Mucosa of rectum (tissue), 2 donors: ENCODE measurements at regions not wholly inside any gene's neighbourhood (a gene's known extent, or its start where the extent isn't known, plus 50 kb on each side); places are given as distances from the start of the nearest gene placed in this dataset.

Source experiments
- H3K27ac ChIP-seq, 2 donors: one replicate each; pipeline ENCODE4 v1.7.0; 2013; ENCODE audit warnings: inconsistent platforms in 2 of 2, low read depth in 2 of 2, low read length in 2 of 2
- H3K27me3 ChIP-seq, 2 donors: one replicate each; pipeline ENCODE4 v1.7.0; 2013; ENCODE audit warnings: low read length in 2 of 2; ENCODE audit not compliant: control insufficient read depth in 2 of 2, insufficient read depth in 2 of 2
- H3K36me3 ChIP-seq, 2 donors: one replicate each; pipeline ENCODE4 v1.7.0; 2013; ENCODE audit warnings: low read length in 2 of 2; ENCODE audit not compliant: control insufficient read depth in 2 of 2, insufficient read depth in 2 of 2
- H3K4me1 ChIP-seq, 2 donors: one replicate each; pipeline ENCODE4 v1.7.0; 2013; ENCODE audit warnings: low read length in 2 of 2, mild to moderate bottlenecking in 1 of 2; ENCODE audit not compliant: control insufficient read depth in 2 of 2, insufficient read depth in 2 of 2
- H3K4me3 ChIP-seq, 2 donors: one replicate each; pipeline ENCODE4 v1.7.0; 2013; ENCODE audit warnings: low read length in 2 of 2
- H3K9ac ChIP-seq, 2 donors: one replicate each; pipeline ENCODE4 v1.7.0; 2013; ENCODE audit warnings: low read length in 2 of 2, low read depth in 1 of 2, mild to moderate bottlenecking in 1 of 2
- H3K9me3 ChIP-seq, 2 donors: one replicate each; pipeline ENCODE4 v1.7.0; 2013; ENCODE audit warnings: low read length in 2 of 2; ENCODE audit not compliant: control insufficient read depth in 2 of 2
- donor health status: healthy.
- donor health status: Normal muscosa, but diverticular disease.

DNA sequence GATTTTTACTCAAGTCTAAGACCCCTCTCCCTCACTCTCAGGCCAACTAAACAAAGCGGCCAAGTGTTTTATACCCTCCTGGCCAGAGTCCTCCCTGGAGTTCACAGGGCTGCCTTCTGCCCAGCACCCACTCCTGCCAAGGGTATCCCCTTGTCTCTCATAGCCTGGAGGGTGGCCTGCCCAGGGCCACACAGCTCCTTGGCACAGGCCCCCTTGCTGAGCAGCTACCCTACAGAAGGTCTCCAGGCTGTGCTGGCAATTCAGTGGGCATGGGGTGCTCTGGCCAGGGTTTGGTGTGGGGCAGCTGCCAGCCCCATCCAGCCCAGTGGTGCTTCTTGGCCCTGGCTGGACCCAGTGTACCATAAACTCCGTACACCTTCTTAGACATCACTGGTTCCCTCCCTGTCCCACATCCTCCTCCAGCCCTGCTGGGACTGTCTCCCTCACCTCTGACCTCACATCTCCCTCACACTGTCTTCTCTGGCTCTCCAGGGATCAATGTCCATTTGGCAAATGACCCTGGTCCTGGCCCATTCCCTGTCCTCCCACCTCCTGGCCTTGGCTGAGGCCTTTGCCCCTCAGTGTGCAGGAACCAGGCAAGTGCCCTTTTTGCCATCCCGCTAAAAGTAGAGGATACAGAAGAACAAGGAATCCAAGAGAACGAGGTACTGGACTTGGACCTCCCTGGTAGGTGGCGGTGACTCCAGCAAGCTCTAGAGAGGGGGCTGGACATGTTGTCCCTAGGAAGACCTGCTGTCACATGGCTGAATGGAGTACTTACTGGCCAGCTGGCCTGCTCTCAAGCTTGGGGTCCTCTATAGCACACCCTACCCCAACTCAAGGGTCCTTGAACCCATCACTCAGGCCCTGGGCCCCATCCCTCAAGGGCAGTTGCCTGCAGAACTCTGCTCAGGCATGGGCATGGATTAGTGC lies 50.0 kb upstream of the TRPM1 start:
- no peaks in the 10 kb centered on the region for H3K27me3 ChIP-seq
- no peak overlapping the region for H3K27ac ChIP-seq
- no peaks in the 10 kb centered on the region for H3K9me3 ChIP-seq
- no peak overlapping the region for H3K9ac ChIP-seq
- H3K36me3 ChIP-seq = no peaks in the 10 kb centered on the region
- H3K4me3 ChIP-seq = no peak overlapping the region
- H3K4me1 ChIP-seq = no peaks in the 10 kb centered on the region

DNA sequence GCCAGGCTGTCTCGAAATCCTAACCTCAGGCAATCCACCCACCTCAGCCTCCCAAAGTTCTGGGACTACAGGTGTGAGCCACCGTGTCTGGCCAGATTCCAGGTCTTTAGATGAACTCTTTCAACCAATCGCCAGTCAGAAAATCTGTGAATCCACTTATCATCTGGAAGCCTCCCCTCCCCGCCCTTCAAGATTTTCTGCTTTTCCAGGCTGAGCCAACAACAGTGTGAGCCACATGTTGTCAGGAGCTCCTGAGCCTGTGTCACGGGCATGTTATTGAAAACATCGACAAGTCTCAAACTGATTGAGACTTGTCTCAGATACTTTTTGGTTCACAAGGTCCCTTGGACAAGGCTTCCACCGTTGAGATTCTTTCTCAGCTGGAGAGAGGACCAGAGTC lies 52.0 kb upstream of the TRPM1 start:
- no peak overlapping the region for H3K27ac ChIP-seq
- H3K4me1 ChIP-seq = no peaks in the 10 kb centered on the region
- H3K27me3 ChIP-seq = no peaks in the 10 kb centered on the region
- no peak overlapping the region for H3K9ac ChIP-seq
- no peaks in the 10 kb centered on the region for H3K36me3 ChIP-seq
- H3K4me3 ChIP-seq = no peak overlapping the region
- H3K9me3 ChIP-seq = no peaks in the 10 kb centered on the region

DNA sequence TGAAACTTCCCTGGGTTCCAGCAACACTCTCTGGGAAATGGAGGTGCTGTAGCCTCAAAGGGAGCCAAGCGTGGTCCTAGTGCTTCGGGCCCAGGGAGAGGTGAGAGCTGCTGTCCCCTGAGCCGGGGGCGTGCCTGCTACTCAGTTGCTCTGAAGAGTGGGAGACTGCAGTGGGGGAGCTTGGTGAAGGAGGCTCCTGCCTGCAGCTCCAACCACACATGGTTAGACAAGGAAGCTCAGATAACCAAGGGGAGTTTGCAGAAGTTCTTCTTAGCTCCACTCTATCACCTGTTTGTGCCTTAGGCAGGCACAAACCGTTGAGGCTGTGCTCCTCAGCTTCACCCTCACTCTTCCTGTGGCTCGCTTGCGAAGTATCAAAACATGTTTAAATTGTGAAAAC lies 53.6 kb upstream of the TRPM1 start:
- Histone ChIP-seq H3K9ac (no peak overlapping the region), H3K27me3 (no peaks in the 10 kb centered on the region), H3K9me3 (no peaks in the 10 kb centered on the region), H3K4me3 (no peak overlapping the region), H3K27ac (no peak overlapping the region), H3K4me1 (no peaks in the 10 kb centered on the region), H3K36me3 (no peaks in the 10 kb centered on the region)

DNA sequence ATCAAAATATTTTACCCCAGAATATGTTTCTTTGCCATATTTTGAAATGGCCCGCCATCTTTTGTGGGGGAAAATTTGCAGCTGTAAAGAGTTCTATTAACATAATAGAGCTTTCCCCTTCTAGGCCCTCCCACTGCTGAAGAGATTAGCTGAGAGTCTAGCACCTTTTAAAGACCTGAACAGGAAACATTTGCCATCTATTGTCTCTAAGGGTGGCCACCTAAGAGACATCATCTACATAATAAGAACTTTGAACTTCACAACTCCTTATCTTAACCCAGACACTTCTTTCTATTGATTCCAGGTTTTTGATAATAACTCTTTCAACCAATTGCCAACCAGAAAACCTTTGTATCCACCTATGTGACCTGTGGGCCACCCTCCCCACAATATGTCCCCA lies 54.7 kb upstream of the TRPM1 start:
- Histone ChIP-seq H3K27me3 (no peaks in the 10 kb centered on the region), H3K27ac (no peak overlapping the region), H3K36me3 (no peaks in the 10 kb centered on the region), H3K9ac (no peak overlapping the region), H3K4me3 (no peak overlapping the region), H3K9me3 (no peaks in the 10 kb centered on the region), H3K4me1 (no peaks in the 10 kb centered on the region)

DNA sequence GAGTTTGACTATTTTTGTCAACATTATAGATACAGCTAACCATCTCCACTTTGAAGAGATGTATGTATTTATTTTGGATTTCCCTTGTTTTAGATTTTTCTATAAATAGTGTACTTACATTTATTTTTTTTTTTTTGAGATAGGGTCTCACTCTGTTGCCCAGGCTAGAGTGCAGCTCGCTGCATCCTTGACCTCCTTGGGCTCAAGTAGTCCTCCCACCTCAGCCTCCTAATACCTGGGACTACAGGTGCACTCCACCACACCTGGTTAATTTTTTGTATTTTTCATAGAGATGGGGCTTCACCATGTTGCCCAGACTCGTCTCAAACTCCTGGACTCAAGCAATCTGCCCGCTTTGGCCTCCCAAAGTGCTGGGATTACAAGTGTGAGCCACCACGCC lies 55.3 kb upstream of the TRPM1 start:
- Histone ChIP-seq H3K27ac (no peak overlapping the region), H3K4me3 (no peak overlapping the region), H3K4me1 (no peaks in the 10 kb centered on the region), H3K27me3 (no peaks in the 10 kb centered on the region), H3K9ac (no peak overlapping the region), H3K36me3 (no peaks in the 10 kb centered on the region), H3K9me3 (no peaks in the 10 kb centered on the region)

DNA sequence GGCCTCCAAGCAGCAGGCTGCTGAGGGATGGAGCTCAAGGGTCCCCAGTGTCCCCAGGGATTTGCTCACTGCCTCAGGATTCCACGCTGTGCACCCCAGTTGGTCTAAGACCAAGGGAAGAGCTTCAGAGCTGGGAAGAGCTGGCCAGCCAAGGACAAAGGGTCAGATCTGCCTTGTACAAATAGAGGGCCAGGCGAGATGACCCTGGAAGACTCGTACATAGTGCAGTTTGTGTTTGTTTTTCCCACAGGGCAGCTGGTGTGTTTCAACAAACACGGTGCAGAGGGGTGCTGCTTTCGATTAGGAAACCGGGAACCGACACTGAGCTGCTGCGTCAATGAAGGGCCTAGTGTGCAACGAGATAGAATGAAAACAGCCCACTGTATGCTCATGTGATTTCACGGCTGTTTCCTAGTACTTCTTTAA lies 56.1 kb upstream of the TRPM1 start:
- no peaks in the 10 kb centered on the region for H3K4me1 ChIP-seq
- no peaks in the 10 kb centered on the region for H3K9me3 ChIP-seq
- H3K9ac ChIP-seq = no peak overlapping the region
- H3K36me3 ChIP-seq = no peaks in the 10 kb centered on the region
- no peaks in the 10 kb centered on the region for H3K27me3 ChIP-seq
- H3K27ac ChIP-seq = no peak overlapping the region
- H3K4me3 ChIP-seq = no peak overlapping the region

DNA sequence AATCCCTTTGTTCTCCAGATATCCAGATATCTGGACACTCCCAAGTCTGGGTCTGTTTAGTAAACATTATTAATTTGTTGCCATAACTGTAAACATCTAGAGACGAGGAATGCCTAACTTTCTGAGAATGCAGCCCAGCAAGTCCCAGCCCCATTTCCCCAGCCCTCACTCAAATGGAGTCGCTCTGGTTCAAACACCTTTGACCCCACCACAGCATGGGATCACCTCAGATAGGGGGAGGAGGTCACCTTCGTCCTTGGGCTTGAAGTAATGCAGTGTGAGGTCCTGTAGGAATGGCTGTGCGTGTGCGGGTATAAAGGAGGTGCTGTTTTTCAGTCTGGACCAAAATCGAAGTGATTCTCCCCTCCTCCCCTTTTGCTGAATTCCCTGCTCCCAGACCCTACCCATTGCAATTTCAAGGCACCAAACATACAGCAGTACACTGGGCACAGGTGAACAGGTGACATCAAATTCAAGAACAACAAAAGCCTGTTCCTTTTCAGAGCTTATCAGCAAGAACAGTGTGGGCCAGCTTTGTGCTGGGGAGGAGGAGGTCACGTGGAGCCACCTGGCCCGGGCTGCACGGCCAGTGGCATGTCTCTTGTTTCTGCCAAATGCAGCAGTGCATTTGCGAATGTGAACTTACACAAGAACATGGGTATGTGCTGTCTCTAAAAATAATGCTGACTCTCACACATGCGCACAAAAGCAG lies 57.5 kb upstream of the TRPM1 start:
- no peaks in the 10 kb centered on the region for H3K9me3 ChIP-seq
- no peaks in the 10 kb centered on the region for H3K36me3 ChIP-seq
- H3K27me3 ChIP-seq = no peaks in the 10 kb centered on the region
- H3K9ac ChIP-seq = no peak overlapping the region
- no peak overlapping the region for H3K27ac ChIP-seq
- H3K4me3 ChIP-seq = no peak overlapping the region
- H3K4me1 ChIP-seq = no peaks in the 10 kb centered on the region

DNA sequence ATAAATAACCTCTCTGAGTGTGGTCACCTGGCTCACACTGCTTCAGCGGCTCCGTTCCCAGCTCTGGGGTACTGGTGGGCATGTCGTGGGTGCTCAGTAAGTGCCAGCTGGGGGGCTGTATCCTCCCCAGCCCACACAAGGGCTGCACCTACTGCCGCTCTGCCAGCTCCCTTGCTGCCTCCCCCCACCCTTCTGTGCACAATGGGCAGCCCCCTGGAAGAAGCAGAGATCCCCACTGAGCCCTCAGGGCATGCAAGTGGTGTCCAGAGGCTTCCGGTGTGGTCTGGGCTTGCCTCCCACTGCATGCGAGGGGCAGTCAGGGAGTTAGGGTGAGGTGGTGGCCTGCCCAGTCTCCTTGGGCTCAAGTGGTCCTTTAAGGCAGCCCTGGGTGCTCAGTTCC lies 58.3 kb upstream of the TRPM1 start:
- H3K9ac ChIP-seq = no peak overlapping the region

DNA sequence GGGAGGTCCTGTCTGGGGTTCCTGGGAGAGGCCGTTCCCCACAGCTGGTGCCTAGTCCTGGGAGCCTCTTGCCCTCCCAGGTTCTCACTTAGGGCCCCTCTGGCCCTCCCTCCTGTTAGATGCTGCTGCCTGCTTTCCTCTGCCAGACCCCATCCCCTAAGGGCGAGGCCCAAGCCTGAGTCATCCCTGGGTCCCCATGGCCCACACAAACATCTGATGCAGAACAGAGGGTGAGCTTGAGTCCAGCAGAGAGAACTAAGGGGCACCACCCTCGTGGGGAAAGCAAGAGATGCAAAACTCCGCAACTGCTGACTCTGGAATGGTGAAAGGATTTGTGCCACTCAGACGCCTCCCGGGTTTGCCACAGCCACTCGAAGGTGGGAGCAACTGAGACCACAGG lies 58.8 kb upstream of the TRPM1 start:
- Histone ChIP-seq H3K27ac (no peak overlapping the region), H3K9ac (no peak overlapping the region), H3K4me3 (no peak overlapping the region), H3K4me1 (no peaks in the 10 kb centered on the region), H3K27me3 (no peaks in the 10 kb centered on the region), H3K9me3 (no peaks in the 10 kb centered on the region), H3K36me3 (no peaks in the 10 kb centered on the region)

More for the DNA sequence above, 58.3 kb upstream of the TRPM1 start:
- no peaks in the 10 kb centered on the region for H3K4me1 ChIP-seq
- H3K27ac ChIP-seq = no peak overlapping the region
- H3K4me3 ChIP-seq = no peak overlapping the region
- no peaks in the 10 kb centered on the region for H3K9me3 ChIP-seq
- H3K36me3 ChIP-seq = no peaks in the 10 kb centered on the region
- no peaks in the 10 kb centered on the region for H3K27me3 ChIP-seq

DNA sequence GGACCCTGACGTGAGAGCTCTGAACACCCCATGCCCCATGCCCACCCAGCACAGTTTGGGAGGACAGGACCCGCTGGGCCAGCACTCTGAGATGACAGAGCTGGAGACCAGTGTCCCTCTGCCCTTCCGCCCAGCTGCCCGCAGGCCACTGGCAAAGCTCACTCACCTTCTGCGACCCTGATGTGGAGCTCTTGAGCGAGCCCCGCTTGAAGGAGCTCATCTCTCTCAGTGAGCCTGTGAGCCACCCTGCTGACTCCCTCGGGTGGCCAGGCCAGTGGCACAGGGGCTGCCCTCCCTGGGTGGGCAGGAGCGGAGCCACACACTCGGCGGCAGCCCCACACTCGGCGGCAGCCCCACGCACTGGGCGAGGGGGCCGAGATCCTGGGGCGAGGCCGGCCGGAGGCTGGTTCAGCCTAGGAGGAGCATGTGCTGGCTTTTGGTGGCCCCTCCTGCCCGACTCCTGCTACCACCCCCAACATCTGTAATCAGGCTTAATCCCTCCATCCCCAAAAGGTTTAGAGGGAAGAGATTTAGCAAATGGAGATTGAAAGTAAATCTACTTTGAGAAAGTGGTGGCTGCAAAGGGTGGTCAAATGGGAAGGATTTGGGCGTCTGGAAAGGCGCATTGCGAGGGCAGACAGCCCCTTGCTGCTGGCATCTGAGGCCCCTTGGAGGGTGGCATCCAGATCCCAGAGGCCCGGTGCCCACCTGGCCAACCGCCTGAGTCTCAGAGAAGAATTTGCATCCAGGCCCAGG lies 59.4 kb upstream of the TRPM1 start:
- Histone ChIP-seq H3K27me3 (no peaks in the 10 kb centered on the region), H3K9ac (no peak overlapping the region), H3K27ac (no peak overlapping the region), H3K4me1 (no peaks in the 10 kb centered on the region), H3K36me3 (no peaks in the 10 kb centered on the region), H3K9me3 (no peaks in the 10 kb centered on the region), H3K4me3 (no peak overlapping the region)
